ENCODE measurements at regions not wholly inside any gene's neighbourhood (a gene's known extent, or its start where the extent isn't known, plus 50 kb on each side); places are given as distances from the start of the nearest gene placed in this dataset.

DNA sequence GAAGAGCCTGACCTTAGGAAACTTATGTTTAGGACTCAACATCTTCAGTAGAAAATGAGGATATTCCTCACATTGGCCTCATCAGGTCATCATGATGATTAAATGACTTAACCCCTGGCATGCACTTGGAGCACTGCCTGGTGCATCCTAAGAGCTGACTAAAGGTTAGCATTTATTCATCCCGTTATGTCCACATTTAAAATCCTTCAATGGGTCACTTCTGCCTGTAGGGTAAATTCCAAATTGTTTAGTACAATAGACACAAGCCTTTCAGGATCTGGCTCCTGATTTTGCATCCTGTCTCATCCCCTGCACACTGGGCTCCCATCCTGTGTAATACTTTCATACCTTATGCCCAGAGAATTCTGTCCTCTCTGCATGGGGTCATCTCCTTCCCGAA is 195.2 kb upstream of the MCTP2 start:
- TF ChIP-seq POLR2A (IDR thresholded peaks at IDR 0.05; ENCODE audit: low read length) (no peak), GATA1 (IDR thresholded peaks at IDR 0.05; ENCODE audit: low read depth, low read length) (no peak)

All from erythroblast (primary cell).